ENCODE measurements at regions not wholly inside any gene's neighbourhood (a gene's known extent, or its start where the extent isn't known, plus 50 kb on each side); places are given as distances from the start of the nearest gene placed in this dataset.
"Not testable (repeated sequence)": the region's sequence is repeated elsewhere in the genome, so short reads cannot be mapped to it uniquely, and the experiment has no call there.

- BruUV-seq (replicated peaks); H3K9me3 ChIP-seq (ENCODE audit: control insufficient read depth, insufficient read depth, low read length); ATAC-seq (ENCODE audit: low read depth); H2BK120ac ChIP-seq (ENCODE audit: low read depth, low read length); H4K91ac ChIP-seq (ENCODE audit: insufficient read depth, low read depth, low read length); dilution Hi-C loops (cut with HindIII; ENCODE audit: low sequenced_read_pairs, unreplicated experiment); H3K79me1 ChIP-seq (ENCODE audit: low read depth in 1 of 2, low read length in 2 of 2); H3K4me3 ChIP-seq (ENCODE audit: insufficient read depth, low read depth, low read length); H4K20me1 ChIP-seq (ENCODE audit: insufficient read depth, low read length); H2AK5ac ChIP-seq (ENCODE audit: low read depth, low read length); H3K4ac ChIP-seq (ENCODE audit: low read depth, low read length); intact Hi-C loops (cut with micrococcal nuclease); H3K14ac ChIP-seq (replicated peaks; ENCODE audit: low read depth, low read length); CTCF ChIA-PET; H2BK20ac ChIP-seq (ENCODE audit: low read depth, low read length); POLR2A ChIA-PET (ENCODE audit: unreplicated experiment); H3K36me3 ChIP-seq (ENCODE audit: control insufficient read depth, insufficient read depth, low read length); H3K4me2 ChIP-seq (ENCODE audit: low read depth, low read length); H3K4me1 ChIP-seq (ENCODE audit: control insufficient read depth, insufficient read depth, low read length); H2BK15ac ChIP-seq (ENCODE audit: low read depth, low read length); DNase-seq; in situ Hi-C loops (cut with MboI; ENCODE audit: low sequenced_read_pairs); H4K8ac ChIP-seq (ENCODE audit: low read depth in 2 of 2, low read length in 2 of 2); H3K27me3 ChIP-seq (ENCODE audit: control insufficient read depth, insufficient read depth, low read length); H3K56ac ChIP-seq (ENCODE audit: extremely low read depth, insufficient read depth, low read length); H3K9ac ChIP-seq (ENCODE audit: low read depth, low read length); H3K27ac ChIP-seq (ENCODE audit: insufficient read depth, low read length); H2BK5ac ChIP-seq (ENCODE audit: low read depth, low read length, poor library complexity, severe bottlenecking); H4K5ac ChIP-seq (ENCODE audit: low read depth, low read length); H2AFZ ChIP-seq (replicated peaks; ENCODE audit: low read length, poor library complexity); H3K23ac ChIP-seq (ENCODE audit: low read depth, low read length); H3K9me1 ChIP-seq (ENCODE audit: insufficient read depth, low read length); H2AK9ac ChIP-seq (replicated peaks; ENCODE audit: low read depth, low read length, poor library complexity); H3K18ac ChIP-seq (ENCODE audit: low read depth, low read length): not testable (repeated sequence)
- WGBS, 2 experiments (ENCODE audit: extremely low coverage in 2 of 2, insufficient read length in 1 of 2), result no CpG with 5 or more reads among the region's 9 CpGs
Observed at GRCh38 chr12:131646444-131646843, 64.4 kb upstream of the SFSWAP start.

Data from IMR-90 (cell line).